ENCODE measurements at regions not wholly inside any gene's neighbourhood (a gene's known extent, or its start where the extent isn't known, plus 50 kb on each side); places are given as distances from the start of the nearest gene placed in this dataset.

DNA sequence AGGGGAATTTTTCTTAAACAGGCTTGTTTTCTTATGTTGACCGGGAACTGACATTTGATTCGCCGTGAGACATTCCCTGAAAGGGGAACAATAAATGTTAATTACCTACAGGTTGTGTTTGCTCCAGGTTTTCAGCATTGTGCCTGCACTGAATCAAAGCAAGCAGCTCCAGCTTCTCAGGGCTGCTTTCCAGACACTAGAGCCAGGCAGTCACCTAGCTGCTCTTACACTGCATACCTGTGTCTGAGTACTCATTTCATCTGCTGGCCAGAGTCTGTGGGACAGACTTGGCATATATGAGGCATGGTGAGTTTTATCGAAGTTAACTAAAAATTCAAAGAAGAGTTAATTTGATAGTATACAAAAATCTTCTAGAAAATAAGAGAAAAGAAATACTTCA is 951.8 kb upstream of the MAP3K7 start:
- Mint-ChIP-seq H3K4me3 (no peak overlapping the region), H3K36me3 (no peaks in the 10 kb centered on the region), H3K27ac (no peak overlapping the region), H3K9me3 (peaks cover 8% of the 10 kb centered on the region), H3K4me1 (no peaks in the 10 kb centered on the region), H3K27me3 (ENCODE audit: low read depth) (no peaks in the 10 kb centered on the region)
- TF ChIP-seq, protein P1, sequence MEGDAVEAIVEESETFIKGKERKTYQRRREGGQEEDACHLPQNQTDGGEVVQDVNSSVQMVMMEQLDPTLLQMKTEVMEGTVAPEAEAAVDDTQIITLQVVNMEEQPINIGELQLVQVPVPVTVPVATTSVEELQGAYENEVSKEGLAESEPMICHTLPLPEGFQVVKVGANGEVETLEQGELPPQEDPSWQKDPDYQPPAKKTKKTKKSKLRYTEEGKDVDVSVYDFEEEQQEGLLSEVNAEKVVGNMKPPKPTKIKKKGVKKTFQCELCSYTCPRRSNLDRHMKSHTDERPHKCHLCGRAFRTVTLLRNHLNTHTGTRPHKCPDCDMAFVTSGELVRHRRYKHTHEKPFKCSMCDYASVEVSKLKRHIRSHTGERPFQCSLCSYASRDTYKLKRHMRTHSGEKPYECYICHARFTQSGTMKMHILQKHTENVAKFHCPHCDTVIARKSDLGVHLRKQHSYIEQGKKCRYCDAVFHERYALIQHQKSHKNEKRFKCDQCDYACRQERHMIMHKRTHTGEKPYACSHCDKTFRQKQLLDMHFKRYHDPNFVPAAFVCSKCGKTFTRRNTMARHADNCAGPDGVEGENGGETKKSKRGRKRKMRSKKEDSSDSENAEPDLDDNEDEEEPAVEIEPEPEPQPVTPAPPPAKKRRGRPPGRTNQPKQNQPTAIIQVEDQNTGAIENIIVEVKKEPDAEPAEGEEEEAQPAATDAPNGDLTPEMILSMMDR (IDR thresholded peaks at IDR 0.05; ENCODE audit: unreplicated experiment), result no peak
- DNase-seq (ENCODE audit: low spot score in 2 of 2, unreplicated experiment in 2 of 2), result no peak

DNA sequence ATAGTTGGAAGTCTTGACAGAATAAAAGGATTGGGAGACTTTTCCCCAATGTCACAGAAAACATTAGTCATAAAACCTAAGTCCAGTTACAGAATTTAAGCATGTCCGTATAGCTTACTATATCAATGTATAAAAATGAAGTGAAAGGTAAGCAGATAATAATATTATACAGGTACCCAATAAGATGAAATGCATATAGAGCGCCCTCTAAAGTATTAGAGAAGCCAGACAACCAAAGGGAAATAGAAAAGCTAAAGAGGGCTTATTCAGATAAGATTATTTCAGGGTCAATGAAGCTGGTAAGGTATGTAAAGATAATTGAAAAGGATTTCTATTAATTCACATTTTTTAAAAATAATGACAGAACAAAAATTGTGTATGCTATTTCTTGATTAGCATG is 947.7 kb upstream of the MAP3K7 start:
- TF ChIP-seq, protein P1 (IDR thresholded peaks at IDR 0.05; ENCODE audit: unreplicated experiment), result no peak
- Mint-ChIP-seq H3K4me3 (no peak overlapping the region), H3K27me3 (ENCODE audit: low read depth) (no peaks in the 10 kb centered on the region), H3K27ac (no peak overlapping the region), H3K4me1 (no peaks in the 10 kb centered on the region), H3K9me3 (peaks cover 8% of the 10 kb centered on the region), H3K36me3 (no peaks in the 10 kb centered on the region)
- no peak for DNase-seq (ENCODE audit: low spot score in 2 of 2, unreplicated experiment in 2 of 2)

DNA sequence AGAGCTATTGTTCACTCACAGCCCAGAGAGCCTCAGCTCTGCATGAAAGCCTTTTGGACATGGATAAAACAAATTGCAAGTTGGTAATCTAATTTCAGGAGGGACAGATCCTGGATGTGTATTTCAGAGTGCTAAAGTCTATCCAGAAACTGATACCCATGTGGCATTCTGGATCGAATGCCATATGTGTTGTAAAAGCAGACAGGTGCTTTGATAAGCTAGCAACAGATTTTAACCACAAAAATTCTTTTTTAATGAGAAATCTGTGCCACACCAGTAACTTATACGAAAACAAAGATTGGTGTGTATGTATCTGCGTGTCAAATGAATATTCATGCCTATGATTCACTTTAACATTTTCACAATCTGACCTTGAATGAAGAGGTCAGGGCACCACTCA is 936.6 kb upstream of the MAP3K7 start:
- peaks cover under 1% of the 10 kb centered on the region for H3K9me3 Mint-ChIP-seq
- H3K36me3 Mint-ChIP-seq, result no peaks in the 10 kb centered on the region
- H3K4me1 Mint-ChIP-seq, result peaks cover 7% of the 10 kb centered on the region
- TF ChIP-seq, protein P1 (IDR thresholded peaks at IDR 0.05; ENCODE audit: unreplicated experiment), result no peak
- no peak overlapping the region for H3K27ac Mint-ChIP-seq
- H3K4me3 Mint-ChIP-seq, result no peak overlapping the region
- DNase-seq (ENCODE audit: low spot score in 2 of 2, unreplicated experiment in 2 of 2), result no peak
- peaks cover 2% of the 10 kb centered on the region for H3K27me3 Mint-ChIP-seq (ENCODE audit: low read depth)

DNA sequence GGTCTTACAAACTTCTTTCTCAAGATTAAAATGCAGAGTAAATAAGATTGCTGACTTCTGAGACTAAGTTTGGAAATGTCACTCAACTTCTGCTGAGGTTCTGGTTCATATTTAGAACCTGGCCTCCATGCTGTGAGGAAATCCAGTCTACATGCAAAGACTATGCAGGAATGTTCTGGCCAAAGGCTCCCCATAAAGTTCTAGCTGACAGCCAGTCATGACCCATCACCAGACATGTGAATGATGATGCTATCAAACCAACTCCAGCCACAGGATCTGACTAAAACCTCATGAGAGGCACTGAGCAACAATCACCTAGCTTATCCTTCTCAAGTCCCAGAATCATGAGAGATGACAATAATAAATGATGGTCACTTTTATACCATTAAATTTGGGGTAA is 935.1 kb upstream of the MAP3K7 start:
- Mint-ChIP-seq H3K27me3 (ENCODE audit: low read depth) (peaks cover 2% of the 10 kb centered on the region), H3K27ac (no peak overlapping the region), H3K4me1 (peaks cover 7% of the 10 kb centered on the region), H3K9me3 (no peaks in the 10 kb centered on the region), H3K36me3 (no peaks in the 10 kb centered on the region), H3K4me3 (no peak overlapping the region)
- TF ChIP-seq, protein P1 (IDR thresholded peaks at IDR 0.05; ENCODE audit: unreplicated experiment), result no peak
- DNase-seq (ENCODE audit: low spot score in 2 of 2, unreplicated experiment in 2 of 2), result no peak

DNA sequence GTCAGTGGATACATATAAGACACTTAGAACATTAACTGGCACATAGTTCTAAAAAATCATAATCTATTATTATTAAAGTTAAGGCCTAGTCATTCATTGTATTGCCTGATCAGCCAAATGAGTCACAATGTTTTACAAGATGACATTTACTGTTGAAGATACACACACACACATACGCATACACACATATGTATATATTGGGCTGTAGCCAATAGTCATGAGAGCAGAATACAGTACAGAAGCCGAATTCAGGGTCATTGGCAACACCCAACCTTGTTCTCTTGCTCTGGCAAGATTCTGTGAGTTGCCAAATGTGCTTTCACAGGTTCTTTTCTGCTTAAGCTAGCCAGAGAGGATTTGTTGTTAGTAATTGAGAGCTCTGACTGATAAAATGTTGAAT is 922.8 kb upstream of the MAP3K7 start:
- H3K27ac Mint-ChIP-seq, result no peak overlapping the region
- no peaks in the 10 kb centered on the region for H3K36me3 Mint-ChIP-seq
- no peak overlapping the region for H3K4me3 Mint-ChIP-seq
- TF ChIP-seq, protein P1 (IDR thresholded peaks at IDR 0.05; ENCODE audit: unreplicated experiment), result no peak
- no peak for DNase-seq (ENCODE audit: low spot score in 2 of 2, unreplicated experiment in 2 of 2)
- peaks cover 2% of the 10 kb centered on the region for H3K27me3 Mint-ChIP-seq (ENCODE audit: low read depth)
- no peaks in the 10 kb centered on the region for H3K4me1 Mint-ChIP-seq
- H3K9me3 Mint-ChIP-seq, result peaks cover 6% of the 10 kb centered on the region

DNA sequence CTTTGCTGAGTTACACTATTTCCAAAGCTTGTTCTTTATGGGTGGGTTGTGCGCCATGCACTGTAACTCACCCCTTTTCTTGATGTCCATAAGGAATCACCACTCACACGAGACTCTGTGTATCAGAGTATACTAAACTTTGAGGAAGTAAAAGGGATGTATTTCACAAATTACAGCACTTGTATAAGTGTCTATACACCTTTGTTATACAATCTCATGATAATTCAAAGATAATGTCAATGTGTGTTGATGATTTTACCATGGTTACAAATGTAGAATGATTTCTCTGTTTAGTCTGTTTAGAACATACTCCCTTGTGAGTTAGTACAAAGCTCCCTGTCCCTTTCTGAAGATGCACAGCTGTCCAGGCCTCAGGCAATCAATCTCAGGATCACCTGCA is 922.2 kb upstream of the MAP3K7 start:
- DNase-seq (ENCODE audit: low spot score in 2 of 2, unreplicated experiment in 2 of 2), result no peak
- TF ChIP-seq, protein P1 (IDR thresholded peaks at IDR 0.05; ENCODE audit: unreplicated experiment), result no peak
- H3K36me3 Mint-ChIP-seq, result no peaks in the 10 kb centered on the region
- no peak overlapping the region for H3K4me3 Mint-ChIP-seq
- peaks cover 6% of the 10 kb centered on the region for H3K9me3 Mint-ChIP-seq
- no peaks in the 10 kb centered on the region for H3K4me1 Mint-ChIP-seq
- H3K27me3 Mint-ChIP-seq (ENCODE audit: low read depth), result peaks cover 2% of the 10 kb centered on the region
- H3K27ac Mint-ChIP-seq, result no peak overlapping the region
